Right renal cortex interstitium (tissue), 3 donors: ENCODE measurements at regions not wholly inside any gene's neighbourhood (a gene's known extent, or its start where the extent isn't known, plus 50 kb on each side); places are given as distances from the start of the nearest gene placed in this dataset.

ENCODE experiments used
- DNase-seq, 3 donors: peaks; one replicate each; pipeline ENCODE4 v3.0.0-alpha.2; 2013; ENCODE audit warnings: low read depth in 3 of 3, low spot score in 2 of 3

DNA sequence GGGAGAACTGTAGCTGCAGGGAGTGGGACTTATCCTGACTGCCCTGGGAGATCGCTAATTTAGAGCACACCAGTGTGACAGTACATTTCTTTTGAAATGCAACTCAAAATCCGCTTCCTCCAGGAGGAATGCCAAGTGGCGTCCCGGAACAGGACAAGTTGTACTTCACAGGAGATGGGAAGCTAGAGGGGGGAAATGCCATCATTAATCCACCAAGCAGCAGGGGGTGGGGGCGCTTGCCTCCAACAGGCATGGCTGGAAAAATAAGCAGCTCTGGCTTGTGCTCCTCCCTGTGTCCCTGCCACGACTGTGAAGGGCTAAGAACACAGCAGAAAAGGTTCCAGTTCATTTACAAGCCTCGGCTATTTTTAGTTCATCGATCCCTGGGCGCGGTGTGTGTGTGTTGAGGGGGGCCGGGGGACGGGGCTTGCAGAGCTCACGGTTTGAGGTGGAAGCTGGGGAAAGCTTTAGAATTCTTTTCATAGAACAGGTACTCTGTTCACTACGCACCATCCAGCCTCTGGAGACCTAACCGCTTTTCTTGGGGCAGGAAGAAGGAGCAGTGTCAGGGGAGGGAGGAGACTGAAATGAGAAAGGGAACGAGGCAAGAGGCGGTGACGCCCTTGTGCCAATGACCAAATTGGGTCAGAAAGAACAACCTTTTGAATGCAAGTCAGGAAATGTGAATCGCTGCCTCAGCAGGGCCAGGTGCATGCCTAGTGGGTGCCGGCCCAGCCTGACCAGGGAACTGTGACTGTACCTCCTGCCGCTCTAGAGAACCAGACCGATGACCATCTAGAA lies 51.8 kb upstream of the DGKG start:
- no peak for DNase-seq

DNA sequence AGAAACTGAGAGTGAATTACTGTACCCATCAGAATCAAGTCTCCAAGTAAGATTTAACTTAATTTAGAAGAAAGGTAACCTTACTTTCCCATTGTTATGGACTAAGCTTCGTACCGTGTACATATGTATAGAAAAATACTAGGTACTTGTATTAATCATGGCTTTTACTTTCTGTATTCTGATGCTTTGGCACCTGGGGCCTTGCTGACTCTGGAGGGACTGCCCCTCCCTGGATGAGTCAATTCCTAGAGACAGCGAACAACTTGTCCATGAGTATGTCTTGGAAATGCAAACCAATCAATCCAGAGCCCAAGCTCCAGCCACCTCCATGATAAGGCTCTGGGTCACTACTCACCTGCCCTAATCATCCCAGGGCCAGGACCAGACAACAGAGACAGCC lies 50.0 kb upstream of the DGKG start:
- no peak for DNase-seq
